ENCODE measurements at regions not wholly inside any gene's neighbourhood (a gene's known extent, or its start where the extent isn't known, plus 50 kb on each side); places are given as distances from the start of the nearest gene placed in this dataset.
"Not testable (repeated sequence)": the region's sequence is repeated elsewhere in the genome, so short reads cannot be mapped to it uniquely, and the experiment has no call there.

- DNase-seq: no peak
Measured at GRCh38 chr6:14501240-14501639, 383.7 kb downstream of the CD83 start.

- DNase-seq: no peak
Measured at GRCh38 chr6:14501914-14502313, 384.3 kb downstream of the CD83 start.

GRCh38 chr6:14502551-14502950 is 385.0 kb downstream of the CD83 start:
- DNase-seq: no peak

GRCh38 chr6:14505401-14505800 is 387.8 kb downstream of the CD83 start:
- DNase-seq: no peak

- no peak for DNase-seq
Measured at GRCh38 chr6:14506656-14507246, 389.2 kb downstream of the CD83 start.

GRCh38 chr6:14509120-14509519 is 391.5 kb downstream of the CD83 start:
- DNase-seq: no peak

- DNase-seq: no peak
Measured at GRCh38 chr6:14510038-14510437, 392.5 kb downstream of the CD83 start.

- no peak for DNase-seq
Measured at GRCh38 chr6:14511061-14511586, 393.6 kb downstream of the CD83 start.

- no peak for DNase-seq
Measured at GRCh38 chr6:14512246-14512645, 394.7 kb downstream of the CD83 start.

- DNase-seq: no peak
Measured at GRCh38 chr6:14513496-14514393, 396.2 kb downstream of the CD83 start.

GRCh38 chr6:14516956-14517355 is 399.4 kb downstream of the CD83 start:
- DNase-seq: no peak

- DNase-seq: no peak
Measured at GRCh38 chr6:14517516-14518105, 400.0 kb downstream of the CD83 start.

GRCh38 chr6:14518515-14519217 is 401.1 kb downstream of the CD83 start:
- no peak for DNase-seq

GRCh38 chr6:14520029-14520428 is 402.5 kb downstream of the CD83 start:
- DNase-seq: no peak

- no peak for DNase-seq
Measured at GRCh38 chr6:14520536-14520935, 403.0 kb downstream of the CD83 start.

- DNase-seq: no peak
Measured at GRCh38 chr6:14521141-14521540, 403.6 kb downstream of the CD83 start.

GRCh38 chr6:14521861-14522260 is 404.3 kb downstream of the CD83 start:
- not testable (repeated sequence) for DNase-seq

GRCh38 chr6:14524319-14524718 is 406.7 kb downstream of the CD83 start:
- no peak for DNase-seq

GRCh38 chr6:14530385-14530784 is 412.8 kb downstream of the CD83 start:
- DNase-seq: no peak

GRCh38 chr6:14533446-14533845 is 415.9 kb downstream of the CD83 start:
- no peak for DNase-seq

- no peak for DNase-seq
Measured at GRCh38 chr6:14537030-14537429, 419.5 kb downstream of the CD83 start.

- DNase-seq: no peak
Measured at GRCh38 chr6:14540276-14540675, 422.7 kb downstream of the CD83 start.

Measured in SW 1271 (cell line).